ENCODE measurements at regions not wholly inside any gene's neighbourhood (a gene's known extent, or its start where the extent isn't known, plus 50 kb on each side); places are given as distances from the start of the nearest gene placed in this dataset.
A peak's percentile ranks its signal among the peaks of the same experiment; 100 is the strongest.

- Histone ChIP-seq H3K79me2 (no peaks in the 10 kb centered on the region), H3K4me1 (ENCODE audit: insufficient read depth) (no peaks in the 10 kb centered on the region), H3K9me2 (replicated peaks; ENCODE audit: insufficient read depth) (no peaks in the 10 kb centered on the region), H3K36me3 (replicated peaks; ENCODE audit: insufficient read depth, low read depth) (no peaks in the 10 kb centered on the region), H2AFZ (no peak overlapping the region), H3K27me3 (peaks cover 4% of the 10 kb centered on the region), H3K4me3 (no peak overlapping the region), H3K4me2 (no peak overlapping the region), H4K20me1 (ENCODE audit: insufficient read depth, poor library complexity, severe bottlenecking) (no peaks in the 10 kb centered on the region), H3K9me3 (ENCODE audit: low read depth) (no peaks in the 10 kb centered on the region), H3K27ac (no peak overlapping the region)
- WGBS (ENCODE audit: low lambda C conversion rate, missing lambda C conversion rate), result 62% methylated on average over 4 of the region's 4 CpGs
- no peak for DNase-seq (ENCODE audit: low spot score)
- TF ChIP-seq EZH2phosphoT487 (IDR thresholded peaks at IDR 0.05; ENCODE audit: low read depth, severe bottlenecking, unreplicated experiment) (no peak), CTCF (IDR thresholded peaks at IDR 0.05; ENCODE audit: poor library complexity) (no peak), EZH2 (IDR thresholded peaks at IDR 0.05; ENCODE audit: borderline replicate concordance) (no peak)
Observed at GRCh38 chr6:84434550-84434949, 207.1 kb upstream of the CEP162 start.

GRCh38 chr6:84432619-84433018, 205.2 kb upstream of the CEP162 start:
- no peak overlapping the region for H3K4me3 ChIP-seq
- H4K20me1 ChIP-seq (ENCODE audit: insufficient read depth, poor library complexity, severe bottlenecking), result no peaks in the 10 kb centered on the region
- H2AFZ ChIP-seq, result no peak overlapping the region
- no peaks in the 10 kb centered on the region for H3K4me1 ChIP-seq (ENCODE audit: insufficient read depth)
- TF ChIP-seq EZH2 (IDR thresholded peaks at IDR 0.05; ENCODE audit: borderline replicate concordance) (no peak), CTCF (IDR thresholded peaks at IDR 0.05; ENCODE audit: poor library complexity) (no peak), EZH2phosphoT487 (IDR thresholded peaks at IDR 0.05; ENCODE audit: low read depth, severe bottlenecking, unreplicated experiment) (no peak)
- H3K4me2 ChIP-seq, result no peak overlapping the region
- no peaks in the 10 kb centered on the region for H3K79me2 ChIP-seq
- H3K27ac ChIP-seq, result no peak overlapping the region
- H3K9me3 ChIP-seq (ENCODE audit: low read depth), result no peaks in the 10 kb centered on the region
- no peaks in the 10 kb centered on the region for H3K36me3 ChIP-seq (replicated peaks; ENCODE audit: insufficient read depth, low read depth)
- peaks cover 6% of the 10 kb centered on the region for H3K27me3 ChIP-seq
- DNase-seq (ENCODE audit: low spot score), result peak; percentile 32
- H3K9me2 ChIP-seq (replicated peaks; ENCODE audit: insufficient read depth), result no peaks in the 10 kb centered on the region

GRCh38 chr6:84428300-84428907, 201.0 kb upstream of the CEP162 start:
- Histone ChIP-seq H3K9me3 (ENCODE audit: low read depth) (no peaks in the 10 kb centered on the region), H3K79me2 (no peaks in the 10 kb centered on the region), H4K20me1 (ENCODE audit: insufficient read depth, poor library complexity, severe bottlenecking) (no peaks in the 10 kb centered on the region), H3K4me2 (no peak overlapping the region), H3K27ac (no peak overlapping the region), H3K27me3 (peaks cover 34% of the 10 kb centered on the region), H2AFZ (no peak overlapping the region), H3K4me1 (ENCODE audit: insufficient read depth) (no peaks in the 10 kb centered on the region), H3K4me3 (no peak overlapping the region), H3K9me2 (replicated peaks; ENCODE audit: insufficient read depth) (no peaks in the 10 kb centered on the region), H3K36me3 (replicated peaks; ENCODE audit: insufficient read depth, low read depth) (no peaks in the 10 kb centered on the region)
- TF ChIP-seq CTCF (IDR thresholded peaks at IDR 0.05; ENCODE audit: poor library complexity), result peak; percentile 93
- no peak for TF ChIP-seq EZH2 (IDR thresholded peaks at IDR 0.05; ENCODE audit: borderline replicate concordance)
- peak; percentile 76 for DNase-seq (ENCODE audit: low spot score)
- WGBS (ENCODE audit: low lambda C conversion rate, missing lambda C conversion rate), result 8% methylated on average over 6 of the region's 6 CpGs

All from hepatocyte (in vitro differentiated cells).